ENCODE measurements at regions not wholly inside any gene's neighbourhood (a gene's known extent, or its start where the extent isn't known, plus 50 kb on each side); places are given as distances from the start of the nearest gene placed in this dataset.

GRCh38 chr13:61905054-61905453 lies 489.4 kb upstream of the PCDH20 start:
- TF ChIP-seq GATA3 (IDR thresholded peaks at IDR 0.05; ENCODE audit: low read depth, low read length), result no peak
- no peak for TF ChIP-seq GATA2 (IDR thresholded peaks at IDR 0.05; ENCODE audit: low read depth, low read length)

DNA sequence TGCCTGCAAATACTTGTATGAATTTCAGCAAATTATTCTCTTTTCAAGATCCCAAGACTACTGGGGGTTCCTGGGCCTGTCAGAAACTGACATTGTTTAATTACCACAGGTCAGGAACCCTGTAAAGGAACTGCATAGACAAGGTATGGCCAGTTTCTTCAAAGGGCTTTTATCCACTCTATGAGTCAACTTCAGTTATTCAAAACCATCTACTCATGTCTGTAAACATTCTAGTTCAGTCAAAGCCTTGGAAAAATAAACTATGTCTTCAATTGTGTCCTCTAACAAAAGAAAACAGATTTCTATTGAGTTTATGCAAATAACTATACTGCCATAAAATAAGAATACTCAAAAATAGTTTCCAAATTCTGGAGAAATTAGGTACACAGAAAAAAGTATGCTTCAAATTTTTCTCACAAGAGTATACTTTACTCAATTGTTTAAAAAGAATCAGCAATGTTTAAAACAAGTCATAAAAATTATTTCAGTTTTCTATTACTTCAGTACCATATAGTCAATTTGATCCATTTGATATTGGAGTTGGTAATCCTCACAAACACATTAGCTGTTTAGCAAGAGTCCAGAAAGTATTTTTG lies 486.4 kb upstream of the PCDH20 start:
- TF ChIP-seq GATA3 (IDR thresholded peaks at IDR 0.05; ENCODE audit: low read depth, low read length) (no peak), GATA2 (IDR thresholded peaks at IDR 0.05; ENCODE audit: low read depth, low read length) (no peak)

DNA sequence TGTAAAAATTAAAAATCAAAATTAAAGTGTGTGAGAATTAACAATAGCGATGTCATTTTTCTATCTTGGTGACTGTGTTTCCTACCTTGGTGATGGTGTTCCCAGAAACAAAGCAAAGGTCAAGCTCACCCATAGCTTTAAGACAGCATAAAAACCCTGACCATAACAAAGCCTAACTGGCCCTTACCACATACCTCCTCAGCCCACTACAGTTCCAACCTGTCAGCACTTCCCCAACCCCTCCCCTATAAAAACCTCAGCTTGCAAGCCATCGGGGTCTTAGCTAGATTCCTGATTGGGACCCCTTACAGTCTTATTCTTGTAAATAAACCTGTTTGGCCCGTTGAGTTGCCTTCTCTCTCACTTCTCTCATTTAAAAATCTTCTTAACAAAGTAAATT lies 484.4 kb upstream of the PCDH20 start:
- TF ChIP-seq GATA3 (IDR thresholded peaks at IDR 0.05; ENCODE audit: low read depth, low read length) (no peak), GATA2 (IDR thresholded peaks at IDR 0.05; ENCODE audit: low read depth, low read length) (no peak)

GRCh38 chr13:61898207-61898606 lies 482.6 kb upstream of the PCDH20 start:
- TF ChIP-seq GATA2 (IDR thresholded peaks at IDR 0.05; ENCODE audit: low read depth, low read length) (no peak), GATA3 (IDR thresholded peaks at IDR 0.05; ENCODE audit: low read depth, low read length) (no peak)

- TF ChIP-seq GATA3 (IDR thresholded peaks at IDR 0.05; ENCODE audit: low read depth, low read length), result no peak
- TF ChIP-seq GATA2 (IDR thresholded peaks at IDR 0.05; ENCODE audit: low read depth, low read length), result no peak
These were observed 475.8 kb upstream of the PCDH20 start for GRCh38 chr13:61891401-61891800.

- TF ChIP-seq GATA2 (IDR thresholded peaks at IDR 0.05; ENCODE audit: low read depth, low read length) (no peak), GATA3 (IDR thresholded peaks at IDR 0.05; ENCODE audit: low read depth, low read length) (no peak)
These were observed 469.2 kb upstream of the PCDH20 start for GRCh38 chr13:61884830-61885229.

GRCh38 chr13:61880578-61881283 lies 465.1 kb upstream of the PCDH20 start:
- no peak for TF ChIP-seq GATA3 (IDR thresholded peaks at IDR 0.05; ENCODE audit: low read depth, low read length)
- no peak for TF ChIP-seq GATA2 (IDR thresholded peaks at IDR 0.05; ENCODE audit: low read depth, low read length)

DNA sequence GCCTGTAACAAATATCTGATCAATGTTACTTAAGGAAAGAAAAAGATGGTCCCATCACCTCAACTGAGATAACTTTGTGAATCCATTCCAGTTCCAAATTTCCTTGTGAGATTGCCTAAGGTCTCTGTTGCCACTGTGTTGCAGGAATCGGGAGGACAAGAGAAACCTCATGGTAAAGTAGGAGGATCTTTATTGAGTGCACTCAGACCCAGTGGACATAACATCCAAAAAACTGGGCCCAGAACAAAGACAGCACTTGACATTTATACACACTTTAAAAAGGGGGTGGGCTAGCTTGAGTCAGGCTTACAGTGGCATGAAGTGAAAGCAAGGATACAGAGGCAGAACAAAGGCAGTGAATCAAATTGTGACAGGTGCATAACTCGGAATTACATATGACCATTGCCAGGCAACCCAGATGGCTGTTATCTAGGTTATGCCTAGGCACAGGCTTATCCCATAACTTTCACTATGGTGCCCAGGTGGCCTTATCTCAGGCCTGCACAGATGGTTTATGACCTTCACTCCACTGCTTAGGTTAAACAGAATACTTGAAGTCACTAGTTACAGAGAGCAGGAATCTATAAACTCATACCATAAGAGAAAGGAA lies 459.4 kb upstream of the PCDH20 start:
- TF ChIP-seq GATA2 (IDR thresholded peaks at IDR 0.05; ENCODE audit: low read depth, low read length), result no peak
- TF ChIP-seq GATA3 (IDR thresholded peaks at IDR 0.05; ENCODE audit: low read depth, low read length), result no peak

GRCh38 chr13:61873717-61874116 lies 458.1 kb upstream of the PCDH20 start:
- no peak for TF ChIP-seq GATA2 (IDR thresholded peaks at IDR 0.05; ENCODE audit: low read depth, low read length)
- TF ChIP-seq GATA3 (IDR thresholded peaks at IDR 0.05; ENCODE audit: low read depth, low read length), result no peak

- TF ChIP-seq GATA2 (IDR thresholded peaks at IDR 0.05; ENCODE audit: low read depth, low read length) (no peak), GATA3 (IDR thresholded peaks at IDR 0.05; ENCODE audit: low read depth, low read length) (no peak)
These were observed 441.5 kb upstream of the PCDH20 start for GRCh38 chr13:61857198-61857597.

- TF ChIP-seq GATA2 (IDR thresholded peaks at IDR 0.05; ENCODE audit: low read depth, low read length) (no peak), GATA3 (IDR thresholded peaks at IDR 0.05; ENCODE audit: low read depth, low read length) (no peak)
These were observed 436.5 kb upstream of the PCDH20 start for GRCh38 chr13:61852116-61852619.

- TF ChIP-seq GATA2 (IDR thresholded peaks at IDR 0.05; ENCODE audit: low read depth, low read length) (no peak), GATA3 (IDR thresholded peaks at IDR 0.05; ENCODE audit: low read depth, low read length) (no peak)
These were observed 435.1 kb upstream of the PCDH20 start for GRCh38 chr13:61850794-61851193.

DNA sequence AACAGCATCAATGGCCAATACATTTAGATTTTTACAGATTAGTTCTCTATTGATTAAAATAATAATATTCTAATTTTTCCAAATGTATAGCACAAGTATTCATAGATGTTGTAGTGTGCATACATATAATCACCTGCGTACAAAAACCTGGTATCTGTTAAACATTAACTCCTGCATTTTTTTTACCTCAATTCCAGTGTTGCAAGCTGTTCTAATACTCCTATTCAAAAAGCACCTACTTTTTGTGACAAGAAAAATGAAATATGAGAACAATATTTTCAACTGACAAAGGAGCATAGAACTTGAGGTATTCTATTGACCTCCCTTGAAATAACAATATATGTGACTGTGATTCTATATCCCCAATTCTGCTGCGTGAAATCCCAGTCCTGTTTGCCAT lies 422.9 kb upstream of the PCDH20 start:
- TF ChIP-seq GATA2 (IDR thresholded peaks at IDR 0.05; ENCODE audit: low read depth, low read length) (no peak), GATA3 (IDR thresholded peaks at IDR 0.05; ENCODE audit: low read depth, low read length) (no peak)

DNA sequence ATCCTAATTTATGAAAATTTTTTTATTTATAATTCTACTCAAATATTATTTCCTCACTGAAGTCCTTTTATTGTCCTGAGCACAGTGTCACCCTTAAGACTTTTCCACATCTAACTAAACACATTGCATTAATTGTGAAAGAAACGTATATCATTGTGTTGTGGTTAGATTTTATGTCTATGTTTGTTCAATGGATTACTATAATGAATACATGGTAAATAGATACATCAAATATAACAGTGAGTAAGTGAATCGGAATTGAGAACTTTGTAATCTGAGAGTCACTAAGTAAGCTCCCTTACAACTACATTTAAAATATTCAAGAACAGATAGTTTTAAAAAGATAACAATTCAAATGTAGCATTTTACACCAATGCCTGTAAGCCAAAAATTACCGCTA lies 417.6 kb upstream of the PCDH20 start:
- TF ChIP-seq GATA3 (IDR thresholded peaks at IDR 0.05; ENCODE audit: low read depth, low read length), result no peak
- TF ChIP-seq GATA2 (IDR thresholded peaks at IDR 0.05; ENCODE audit: low read depth, low read length), result no peak

DNA sequence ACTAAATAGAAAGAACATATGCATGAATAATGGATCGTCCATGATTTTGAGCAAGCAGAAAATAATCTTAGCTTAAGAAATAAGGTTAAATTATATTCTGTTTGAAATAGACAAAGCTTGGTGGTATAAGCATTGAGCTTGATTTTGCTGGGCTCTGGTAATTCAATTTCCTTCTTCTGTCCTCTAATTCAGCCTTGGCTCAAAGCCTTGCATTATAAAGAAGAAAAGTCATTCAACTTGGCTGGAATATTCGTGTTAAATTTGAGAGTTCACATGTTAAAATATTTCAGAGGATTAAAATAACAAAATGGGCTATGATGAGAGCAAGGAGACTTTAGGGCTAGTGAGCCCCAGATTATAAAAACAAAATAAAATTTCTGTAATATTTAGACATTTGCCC lies 415.4 kb upstream of the PCDH20 start:
- TF ChIP-seq GATA2 (IDR thresholded peaks at IDR 0.05; ENCODE audit: low read depth, low read length) (no peak), GATA3 (IDR thresholded peaks at IDR 0.05; ENCODE audit: low read depth, low read length) (no peak)
